Activated T-helper 2 cell treated with anti-CD3 and anti-CD28 coated beads, Interferon-gamma antibody, Interleukin-2, Interleukin-4, amounts not matched to agents 10 μg/mL and 5 μg/mL and 100 μg/mL, durations not matched to agents 14 hours and 24 hours and 36 hours (primary cell): ENCODE measurements at regions not wholly inside any gene's neighbourhood (a gene's known extent, or its start where the extent isn't known, plus 50 kb on each side); places are given as distances from the start of the nearest gene placed in this dataset.
"Not testable (repeated sequence)": the region's sequence is repeated elsewhere in the genome, so short reads cannot be mapped to it uniquely, and the experiment has no call there.

Experiments
- DNase-seq: peaks from one replicate; pipeline ENCODE4 v3.0.0; 2021; ENCODE audit warnings: low spot score
- H3K27ac Mint-ChIP-seq: one replicate; pipeline ENCODE4 v1.8.0; 2021; ENCODE audit warnings: mixed read lengths
- H3K27me3 Mint-ChIP-seq: one replicate; pipeline ENCODE4 v1.8.0; 2021; ENCODE audit warnings: low read depth, mixed read lengths
- H3K36me3 Mint-ChIP-seq: one replicate; pipeline ENCODE4 v1.8.0; 2021; ENCODE audit warnings: low read depth, mixed read lengths
- H3K4me1 Mint-ChIP-seq: one replicate; pipeline ENCODE4 v1.8.0; 2021; ENCODE audit warnings: low read depth, mixed read lengths
- H3K4me3 Mint-ChIP-seq: one replicate; pipeline ENCODE4 v1.8.0; 2021; ENCODE audit warnings: low read depth, mild to moderate bottlenecking, moderate library complexity, mixed read lengths
- H3K9me3 Mint-ChIP-seq: one replicate; pipeline ENCODE4 v1.8.0; 2021; ENCODE audit warnings: mixed read lengths
- intact Hi-C: fragments of 100-400 bp; cut with micrococcal nuclease; formaldehyde crosslinking; loops from one replicate; pipeline ENCODE4 v1.15.1; 2023

DNA sequence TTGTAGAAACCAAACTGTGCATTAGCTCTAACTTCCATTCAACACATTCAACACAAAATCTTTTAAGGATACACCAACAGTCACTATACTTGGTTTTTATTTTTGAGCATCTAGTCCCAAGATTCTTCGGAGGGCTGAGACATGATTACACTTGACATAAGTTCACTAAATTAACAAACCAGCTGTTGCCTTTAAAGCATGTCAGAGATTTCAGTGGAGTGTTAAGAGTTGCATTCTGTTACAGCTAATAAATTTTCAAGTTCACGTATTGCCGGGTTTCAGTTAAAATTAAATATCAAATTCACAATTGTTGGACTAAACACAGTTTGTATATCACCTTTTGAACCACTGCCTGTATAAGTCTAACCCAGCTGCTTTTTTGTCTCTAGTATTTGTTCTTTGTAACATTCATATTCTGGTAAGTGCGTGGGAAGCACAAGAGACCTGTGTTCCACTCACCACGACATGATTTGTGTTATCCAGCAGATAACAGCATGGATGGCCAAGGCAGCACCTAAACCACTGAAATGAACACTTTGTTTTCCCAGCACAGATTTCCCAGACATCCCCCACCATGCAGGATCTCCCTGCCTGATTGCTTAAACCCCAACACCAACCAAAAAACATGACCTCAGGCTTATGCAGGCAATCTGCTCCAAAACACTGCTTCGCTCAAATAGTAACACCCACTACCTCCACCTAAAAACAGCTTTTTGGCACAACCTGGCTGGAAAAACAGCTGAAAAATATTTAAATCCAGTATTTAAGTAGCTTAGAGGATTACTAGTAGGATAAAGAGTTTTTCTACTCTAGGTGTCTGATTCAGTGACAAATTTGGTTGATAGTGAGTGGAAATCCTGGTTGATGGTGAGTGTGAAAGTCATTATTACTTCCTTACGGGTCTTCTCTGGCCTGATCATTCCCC lies 286.5 kb upstream of the NT5E start:
- intact Hi-C loops: no loop called here

DNA sequence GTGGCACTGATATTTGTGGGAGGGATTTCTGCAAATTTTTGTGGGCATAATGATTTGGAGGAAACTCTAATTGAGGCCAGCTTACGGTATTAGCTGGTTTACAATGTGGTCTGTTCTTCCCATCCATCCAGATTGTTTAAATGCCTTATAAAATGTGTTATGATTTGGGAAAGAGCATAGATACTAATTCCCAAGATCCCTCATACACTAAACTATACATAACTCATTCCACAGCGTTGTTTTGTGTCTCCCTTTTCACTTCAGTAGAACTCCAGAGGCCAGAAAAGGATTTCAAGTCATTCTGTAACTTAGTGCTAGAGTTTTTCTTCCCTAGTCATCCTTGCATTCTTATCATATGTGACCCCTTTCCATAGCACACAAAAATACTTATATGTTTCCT lies 292.6 kb upstream of the NT5E start:
- no peak for DNase-seq
- intact Hi-C loops: no loop called here
- Mint-ChIP-seq H3K9me3 (no peaks in the 10 kb centered on the region), H3K27ac (no peak overlapping the region), H3K4me3 (no peak overlapping the region), H3K27me3 (no peaks in the 10 kb centered on the region), H3K36me3 (no peaks in the 10 kb centered on the region), H3K4me1 (no peaks in the 10 kb centered on the region)

More for the DNA sequence above, 286.5 kb upstream of the NT5E start:
- Mint-ChIP-seq H3K4me1 (no peaks in the 10 kb centered on the region), H3K27me3 (no peaks in the 10 kb centered on the region), H3K27ac (no peak overlapping the region), H3K4me3 (no peak overlapping the region), H3K36me3 (no peaks in the 10 kb centered on the region), H3K9me3 (no peaks in the 10 kb centered on the region)
- DNase-seq: no peak

DNA sequence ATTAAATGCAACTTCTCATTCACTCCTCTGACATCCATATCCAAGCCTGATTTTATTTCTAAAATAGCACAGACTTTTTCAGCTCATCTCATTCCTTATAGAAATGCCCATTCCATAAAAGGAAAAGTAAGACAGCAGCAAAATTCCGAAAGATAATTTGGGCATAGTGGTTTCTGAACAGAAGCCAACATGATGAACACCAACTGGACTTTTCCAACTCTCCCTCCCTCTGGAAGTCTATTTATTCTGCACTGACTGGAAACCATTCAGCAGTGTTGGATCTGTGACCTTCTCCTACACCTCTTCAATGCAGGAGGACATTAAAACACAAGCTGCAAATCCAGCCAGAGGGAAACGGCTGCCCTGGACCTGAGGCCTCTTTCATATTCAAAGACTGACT lies 306.2 kb upstream of the NT5E start:
- intact Hi-C loops: no loop called here
- Mint-ChIP-seq H3K4me1 (no peaks in the 10 kb centered on the region), H3K9me3 (peaks cover 12% of the 10 kb centered on the region), H3K27ac (no peak overlapping the region), H3K4me3 (no peak overlapping the region), H3K36me3 (no peaks in the 10 kb centered on the region), H3K27me3 (no peaks in the 10 kb centered on the region)
- DNase-seq: no peak

DNA sequence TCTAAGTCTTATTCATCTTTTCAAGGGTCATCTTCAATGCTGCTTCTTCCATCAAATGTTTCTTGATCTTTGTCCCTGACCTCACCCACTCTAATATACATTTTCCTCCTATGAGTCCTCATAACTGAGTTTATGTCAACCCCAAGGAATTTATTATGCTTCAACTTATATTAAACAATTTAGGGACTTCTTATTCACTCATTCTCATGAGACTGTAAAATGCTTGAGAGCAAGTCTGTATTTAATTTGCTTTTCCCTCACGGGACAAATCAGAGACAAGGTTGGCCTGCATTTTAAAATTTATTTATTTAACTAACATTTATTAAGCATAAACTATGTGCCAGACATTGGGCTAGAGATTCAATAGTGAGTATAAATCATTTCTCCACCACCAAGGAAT lies 312.0 kb upstream of the NT5E start:
- intact Hi-C loops: no loop called here
- no peaks in the 10 kb centered on the region for H3K27me3 Mint-ChIP-seq
- H3K9me3 Mint-ChIP-seq: no peaks in the 10 kb centered on the region
- no peak overlapping the region for H3K4me3 Mint-ChIP-seq
- H3K4me1 Mint-ChIP-seq: no peaks in the 10 kb centered on the region
- H3K36me3 Mint-ChIP-seq: no peaks in the 10 kb centered on the region
- DNase-seq: no peak
- H3K27ac Mint-ChIP-seq: no peak overlapping the region

DNA sequence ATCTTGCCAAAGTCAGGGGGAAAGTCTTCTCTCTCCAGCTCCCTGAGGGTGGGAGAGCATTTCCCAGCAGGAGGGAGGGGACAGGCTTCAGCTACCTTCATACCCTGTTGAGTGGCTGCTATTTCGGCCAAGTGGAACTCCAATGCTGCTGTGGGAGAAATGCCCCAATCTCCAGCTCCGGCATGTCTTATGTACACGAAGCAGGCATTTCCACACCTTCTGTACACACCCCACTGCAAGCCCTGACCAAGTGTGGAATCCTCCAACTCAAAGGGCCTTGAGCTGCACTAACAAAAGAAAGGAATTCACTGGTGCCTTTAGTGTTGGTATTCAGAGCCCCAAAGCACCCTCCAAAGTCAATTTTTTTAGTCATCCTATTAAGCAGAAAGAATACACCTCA lies 313.6 kb upstream of the NT5E start:
- DNase-seq: no peak
- Mint-ChIP-seq H3K4me3 (no peak overlapping the region), H3K9me3 (no peaks in the 10 kb centered on the region), H3K27me3 (no peaks in the 10 kb centered on the region), H3K4me1 (no peaks in the 10 kb centered on the region), H3K27ac (no peak overlapping the region), H3K36me3 (no peaks in the 10 kb centered on the region)
- intact Hi-C loops: no loop called here

DNA sequence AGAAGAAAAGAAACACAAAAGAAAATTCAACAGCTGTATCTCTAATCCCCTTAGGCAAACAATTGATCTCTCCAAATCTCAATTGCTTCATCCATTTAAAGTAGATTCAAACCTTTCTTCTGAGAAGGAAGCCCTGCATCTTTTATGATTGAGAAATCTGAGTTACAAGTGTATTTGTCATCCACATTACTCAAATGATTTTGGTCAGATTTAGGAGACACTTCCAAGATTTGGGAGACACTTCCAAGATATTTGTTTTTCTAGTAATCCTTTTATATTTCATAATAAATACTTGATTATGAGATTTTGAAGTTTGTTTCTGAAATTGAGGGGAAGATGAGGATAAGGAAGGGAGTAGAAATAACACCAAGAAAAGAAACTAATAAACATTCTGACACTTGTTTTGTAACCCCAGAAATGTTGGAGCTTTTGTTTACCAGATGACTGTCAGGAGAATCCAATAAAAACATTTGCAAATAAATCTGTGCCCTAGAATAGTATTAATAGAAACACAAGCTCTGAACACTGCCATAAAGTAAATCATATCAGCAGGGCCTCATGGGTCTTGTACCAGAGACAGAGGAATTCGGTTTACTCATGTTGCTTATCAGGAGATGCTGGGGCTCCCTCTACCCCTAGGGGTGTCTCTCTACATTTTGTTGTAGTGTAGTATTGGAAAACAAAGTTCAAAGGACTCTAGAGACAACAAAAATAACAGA lies 314.3 kb upstream of the NT5E start:
- intact Hi-C loops: no loop called here
- Mint-ChIP-seq H3K4me3 (no peak overlapping the region), H3K36me3 (no peaks in the 10 kb centered on the region), H3K27me3 (no peaks in the 10 kb centered on the region), H3K4me1 (no peaks in the 10 kb centered on the region), H3K9me3 (no peaks in the 10 kb centered on the region), H3K27ac (no peak overlapping the region)
- DNase-seq: no peak

DNA sequence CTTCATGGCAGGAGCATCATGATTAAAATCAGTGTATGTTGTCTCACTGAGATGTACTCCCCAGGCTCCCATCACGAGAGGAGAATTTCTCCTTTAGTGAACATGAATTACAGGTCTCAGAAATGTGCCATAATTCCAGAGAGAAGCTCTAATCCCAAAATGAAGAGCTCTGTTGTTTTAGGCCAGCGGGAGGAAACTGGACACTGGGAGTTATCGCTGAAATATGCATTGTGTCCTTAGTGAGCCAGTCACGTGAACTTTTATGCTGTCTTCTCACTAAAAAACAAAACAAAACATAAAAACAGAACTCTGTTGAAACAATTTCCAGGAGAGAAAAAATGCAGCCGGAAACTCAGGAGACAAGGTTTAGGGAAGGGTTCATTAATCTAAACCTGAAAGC lies 315.7 kb upstream of the NT5E start:
- H3K36me3 Mint-ChIP-seq: no peaks in the 10 kb centered on the region
- no peak for DNase-seq
- intact Hi-C loops: no loop called here
- H3K4me1 Mint-ChIP-seq: no peaks in the 10 kb centered on the region
- no peaks in the 10 kb centered on the region for H3K9me3 Mint-ChIP-seq
- no peak overlapping the region for H3K27ac Mint-ChIP-seq
- no peaks in the 10 kb centered on the region for H3K27me3 Mint-ChIP-seq
- H3K4me3 Mint-ChIP-seq: no peak overlapping the region

DNA sequence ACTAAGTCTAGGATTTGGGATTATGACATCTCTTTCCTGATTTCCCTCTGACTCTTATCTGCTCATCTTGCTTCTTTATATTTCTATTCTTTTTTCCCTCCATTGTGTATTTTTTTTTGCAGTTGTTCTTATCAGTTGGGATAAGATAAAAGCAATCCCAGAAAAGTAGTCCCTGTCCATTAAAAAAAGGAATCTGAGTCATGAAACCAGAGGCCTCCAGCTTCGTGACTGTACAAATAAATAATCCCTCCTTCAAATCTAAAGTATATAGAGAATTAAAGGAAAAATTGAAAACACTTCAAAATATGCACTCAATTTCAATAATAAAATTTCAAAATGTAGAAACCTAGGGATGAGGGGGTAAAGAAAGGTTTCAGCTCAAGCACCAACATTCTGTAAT lies 317.8 kb upstream of the NT5E start:
- Mint-ChIP-seq H3K4me1 (no peaks in the 10 kb centered on the region), H3K27me3 (no peaks in the 10 kb centered on the region), H3K4me3 (no peak overlapping the region), H3K27ac (no peak overlapping the region), H3K36me3 (no peaks in the 10 kb centered on the region), H3K9me3 (no peaks in the 10 kb centered on the region)
- intact Hi-C loops: no loop called here
- DNase-seq: no peak

DNA sequence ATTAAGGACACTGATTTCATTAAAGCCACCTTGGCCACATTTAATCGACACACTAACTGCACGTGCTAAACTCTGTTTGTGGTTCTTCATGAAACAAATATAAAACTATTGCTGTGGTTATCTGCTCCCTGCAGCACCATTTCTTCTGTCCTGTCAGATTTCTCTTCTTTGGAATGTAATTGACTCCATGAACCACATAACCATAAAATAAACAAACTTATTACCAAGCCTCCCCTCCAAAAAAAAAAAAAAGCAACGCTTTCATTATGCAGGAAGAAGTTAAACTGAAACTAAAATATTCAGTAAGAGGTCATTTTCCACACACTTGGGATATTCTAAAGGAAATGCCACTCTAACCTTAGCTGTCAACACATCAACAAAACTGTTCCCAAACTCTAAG lies 319.1 kb upstream of the NT5E start:
- no peaks in the 10 kb centered on the region for H3K36me3 Mint-ChIP-seq
- H3K4me1 Mint-ChIP-seq: no peaks in the 10 kb centered on the region
- intact Hi-C loops: no loop called here
- no peaks in the 10 kb centered on the region for H3K9me3 Mint-ChIP-seq
- no peak overlapping the region for H3K27ac Mint-ChIP-seq
- no peaks in the 10 kb centered on the region for H3K27me3 Mint-ChIP-seq
- DNase-seq: no peak
- H3K4me3 Mint-ChIP-seq: no peak overlapping the region

DNA sequence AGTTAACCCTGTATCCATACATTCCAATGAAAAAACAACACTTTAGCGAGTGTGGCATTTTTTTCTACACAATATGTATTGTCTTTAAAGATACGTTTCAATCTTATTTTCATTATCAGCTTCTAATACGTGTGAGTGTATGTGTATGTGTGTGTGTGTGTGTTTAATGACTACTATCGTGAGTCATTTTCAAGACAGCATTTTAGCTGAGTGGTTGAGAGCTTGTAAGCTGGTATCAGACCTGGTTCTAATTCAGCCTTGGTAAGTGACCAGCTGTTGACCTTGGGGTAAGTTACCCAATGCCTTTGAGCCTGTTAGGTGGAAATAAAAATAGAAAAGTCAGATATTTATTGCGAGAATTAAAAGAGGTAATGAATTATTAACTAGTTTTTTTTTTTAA lies 320.0 kb upstream of the NT5E start:
- Mint-ChIP-seq H3K36me3 (no peaks in the 10 kb centered on the region), H3K27me3 (no peaks in the 10 kb centered on the region), H3K4me1 (no peaks in the 10 kb centered on the region), H3K4me3 (no peak overlapping the region), H3K9me3 (no peaks in the 10 kb centered on the region), H3K27ac (no peak overlapping the region)
- intact Hi-C loops: no loop called here
- DNase-seq: no peak

DNA sequence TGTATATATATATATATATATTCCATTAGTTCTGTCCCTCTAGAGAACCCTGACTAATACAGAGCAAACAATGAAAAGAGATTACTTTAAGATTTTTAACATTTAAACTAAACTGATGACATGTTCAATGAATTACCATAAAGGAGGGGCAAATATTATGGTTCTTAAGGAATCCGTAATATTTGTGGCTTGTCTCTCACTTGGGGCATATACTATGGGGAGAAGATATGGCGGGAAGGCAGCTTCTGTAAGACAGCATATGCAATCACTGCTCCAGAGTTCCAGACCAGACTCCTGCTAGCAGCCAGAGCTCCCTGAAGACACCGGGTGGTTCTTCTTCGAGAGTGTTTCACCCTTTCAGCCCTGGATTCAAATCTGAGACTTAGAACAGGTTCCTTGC lies 321.1 kb upstream of the NT5E start:
- intact Hi-C loops: no loop called here
- no peak for DNase-seq
- Mint-ChIP-seq H3K4me1 (no peaks in the 10 kb centered on the region), H3K9me3 (no peaks in the 10 kb centered on the region), H3K27ac (no peak overlapping the region), H3K36me3 (no peaks in the 10 kb centered on the region), H3K27me3 (no peaks in the 10 kb centered on the region), H3K4me3 (no peak overlapping the region)

DNA sequence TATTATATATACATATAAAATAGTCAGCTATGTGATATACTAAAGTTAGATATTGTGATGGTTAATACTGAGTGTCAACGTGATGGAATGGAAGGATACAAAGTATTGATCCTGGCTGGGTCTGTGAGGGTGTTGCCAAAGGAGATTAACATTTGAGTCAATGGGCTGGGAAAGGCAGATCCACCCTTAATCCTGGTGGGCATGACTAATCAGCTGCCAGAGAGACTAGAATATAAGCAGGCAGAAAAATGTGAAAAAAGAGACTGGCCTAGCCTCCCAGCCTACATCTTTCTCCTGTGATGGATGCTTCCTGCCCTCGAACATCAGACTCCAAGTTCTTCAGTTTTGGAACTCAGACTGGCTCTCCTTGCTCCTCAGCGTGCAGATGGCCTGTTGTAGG lies 321.6 kb upstream of the NT5E start:
- intact Hi-C loops, DNase-seq, H3K27me3 Mint-ChIP-seq, H3K9me3 Mint-ChIP-seq, H3K4me3 Mint-ChIP-seq, H3K36me3 Mint-ChIP-seq, H3K27ac Mint-ChIP-seq, H3K4me1 Mint-ChIP-seq: not testable (repeated sequence)

DNA sequence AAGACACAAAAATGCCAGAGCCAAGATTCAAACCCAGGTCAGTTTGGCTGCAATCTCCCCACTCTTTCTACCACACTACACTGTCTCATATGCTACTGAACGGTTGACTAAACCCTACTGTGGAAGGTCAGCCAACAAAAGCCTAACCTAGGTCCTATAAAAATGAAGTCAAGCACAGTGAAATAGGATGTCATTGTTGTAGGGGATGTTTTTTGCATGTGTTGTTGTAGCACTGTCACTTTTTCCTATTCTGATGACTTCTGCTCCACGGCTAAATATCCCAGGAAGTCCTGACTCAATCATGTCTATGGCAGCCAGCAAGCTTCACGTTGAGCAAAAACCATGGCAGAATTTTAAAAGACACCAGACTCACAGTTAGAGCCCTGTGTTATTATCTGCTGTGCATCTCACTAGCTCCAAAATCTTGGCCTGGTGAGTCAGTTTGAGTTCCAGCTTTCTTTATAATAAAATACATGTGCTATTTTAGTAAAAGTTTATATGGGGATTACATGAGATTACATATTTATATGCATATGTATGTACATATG lies 322.1 kb upstream of the NT5E start:
- Mint-ChIP-seq H3K36me3 (no peaks in the 10 kb centered on the region), H3K27ac (no peak overlapping the region), H3K4me1 (no peaks in the 10 kb centered on the region), H3K4me3 (no peak overlapping the region), H3K27me3 (no peaks in the 10 kb centered on the region), H3K9me3 (no peaks in the 10 kb centered on the region)
- no peak for DNase-seq
- intact Hi-C loops: no loop called here
